ENCODE measurements at regions not wholly inside any gene's neighbourhood (a gene's known extent, or its start where the extent isn't known, plus 50 kb on each side); places are given as distances from the start of the nearest gene placed in this dataset.

GRCh38 chr5:155540000-155540595 lies 526.5 kb downstream of the KIF4B start:
- BruUV-seq (replicated peaks): no TSS peak
- TF ChIP-seq, protein P1, sequence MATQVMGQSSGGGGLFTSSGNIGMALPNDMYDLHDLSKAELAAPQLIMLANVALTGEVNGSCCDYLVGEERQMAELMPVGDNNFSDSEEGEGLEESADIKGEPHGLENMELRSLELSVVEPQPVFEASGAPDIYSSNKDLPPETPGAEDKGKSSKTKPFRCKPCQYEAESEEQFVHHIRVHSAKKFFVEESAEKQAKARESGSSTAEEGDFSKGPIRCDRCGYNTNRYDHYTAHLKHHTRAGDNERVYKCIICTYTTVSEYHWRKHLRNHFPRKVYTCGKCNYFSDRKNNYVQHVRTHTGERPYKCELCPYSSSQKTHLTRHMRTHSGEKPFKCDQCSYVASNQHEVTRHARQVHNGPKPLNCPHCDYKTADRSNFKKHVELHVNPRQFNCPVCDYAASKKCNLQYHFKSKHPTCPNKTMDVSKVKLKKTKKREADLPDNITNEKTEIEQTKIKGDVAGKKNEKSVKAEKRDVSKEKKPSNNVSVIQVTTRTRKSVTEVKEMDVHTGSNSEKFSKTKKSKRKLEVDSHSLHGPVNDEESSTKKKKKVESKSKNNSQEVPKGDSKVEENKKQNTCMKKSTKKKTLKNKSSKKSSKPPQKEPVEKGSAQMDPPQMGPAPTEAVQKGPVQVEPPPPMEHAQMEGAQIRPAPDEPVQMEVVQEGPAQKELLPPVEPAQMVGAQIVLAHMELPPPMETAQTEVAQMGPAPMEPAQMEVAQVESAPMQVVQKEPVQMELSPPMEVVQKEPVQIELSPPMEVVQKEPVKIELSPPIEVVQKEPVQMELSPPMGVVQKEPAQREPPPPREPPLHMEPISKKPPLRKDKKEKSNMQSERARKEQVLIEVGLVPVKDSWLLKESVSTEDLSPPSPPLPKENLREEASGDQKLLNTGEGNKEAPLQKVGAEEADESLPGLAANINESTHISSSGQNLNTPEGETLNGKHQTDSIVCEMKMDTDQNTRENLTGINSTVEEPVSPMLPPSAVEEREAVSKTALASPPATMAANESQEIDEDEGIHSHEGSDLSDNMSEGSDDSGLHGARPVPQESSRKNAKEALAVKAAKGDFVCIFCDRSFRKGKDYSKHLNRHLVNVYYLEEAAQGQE (IDR thresholded peaks at IDR 0.05; ENCODE audit: insufficient read depth in 1 of 2, low read depth in 2 of 2, low read length in 1 of 2): no peak
- TF ChIP-seq TCF7L2 (IDR thresholded peaks at IDR 0.05; ENCODE audit: low read depth, low read length) (no peak), CTCF (IDR thresholded peaks at IDR 0.05) (no peak), SIN3A (IDR thresholded peaks at IDR 0.05; ENCODE audit: borderline replicate concordance, insufficient read depth, low read depth, low read length) (no peak), POLR2AphosphoS5 (IDR thresholded peaks at IDR 0.05; ENCODE audit: low read depth, low read length) (no peak)
- Histone ChIP-seq H3K27ac (ENCODE audit: low read length) (no peak overlapping the region), H3K27me3 (ENCODE audit: control insufficient read depth, insufficient read depth, low read length) (no peaks in the 10 kb centered on the region; the same call in 1 of the 2 replicates), H3K36me3 (ENCODE audit: control insufficient read depth, insufficient read depth, low read length) (no peaks in the 10 kb centered on the region), H3K9me3 (ENCODE audit: control insufficient read depth, insufficient read depth, low read depth, low read length) (no peaks in the 10 kb centered on the region), H3K4me1 (ENCODE audit: control insufficient read depth, insufficient read depth, low read length) (no peaks in the 10 kb centered on the region), H3K4me3 (ENCODE audit: low read depth in 2 of 2, low read length in 2 of 2) (no peak overlapping the region)
- intact Hi-C loops (cut with micrococcal nuclease; ENCODE audit: unreplicated experiment): no loop called here
- ChIA-PET CTCF (no interaction called here), POLR2A (no interaction called here)
- DNase-seq (ENCODE audit: low read depth, low spot score) (no peak), ATAC-seq (no peak)
- in situ Hi-C loops (cut with HindIII; ENCODE audit: low pct_unique_long_range_greater_than_20kb, low sequenced_read_pairs): no loop called here

GRCh38 chr5:155546075-155546474 lies 532.5 kb downstream of the KIF4B start:
- BruUV-seq (replicated peaks): no TSS peak

More at GRCh38 chr5:155546075-155546474, 532.5 kb downstream of the KIF4B start:
- no peak overlapping the region for H3K4me3 ChIP-seq (ENCODE audit: low read depth in 2 of 2, low read length in 2 of 2)
- H3K36me3 ChIP-seq (ENCODE audit: control insufficient read depth, insufficient read depth, low read length): no peaks in the 10 kb centered on the region
- H3K4me1 ChIP-seq (ENCODE audit: control insufficient read depth, insufficient read depth, low read length): no peaks in the 10 kb centered on the region
- ChIA-PET CTCF (no interaction called here), POLR2A (no interaction called here)
- intact Hi-C loops (cut with micrococcal nuclease; ENCODE audit: unreplicated experiment) (no loop called here), in situ Hi-C loops (cut with HindIII; ENCODE audit: low pct_unique_long_range_greater_than_20kb, low sequenced_read_pairs) (no loop called here)
- no peak for DNase-seq (ENCODE audit: low read depth, low spot score)
- no peak for ATAC-seq
- H3K27me3 ChIP-seq (ENCODE audit: control insufficient read depth, insufficient read depth, low read length): no peaks in the 10 kb centered on the region
- no peak overlapping the region for H3K27ac ChIP-seq (ENCODE audit: low read length)
- no peaks in the 10 kb centered on the region for H3K9me3 ChIP-seq (ENCODE audit: control insufficient read depth, insufficient read depth, low read depth, low read length)
- TF ChIP-seq CTCF (IDR thresholded peaks at IDR 0.05) (no peak), POLR2AphosphoS5 (IDR thresholded peaks at IDR 0.05; ENCODE audit: low read depth, low read length) (no peak), SIN3A (IDR thresholded peaks at IDR 0.05; ENCODE audit: borderline replicate concordance, insufficient read depth, low read depth, low read length) (no peak), TCF7L2 (IDR thresholded peaks at IDR 0.05; ENCODE audit: low read depth, low read length) (no peak)
- TF ChIP-seq, protein P1 (IDR thresholded peaks at IDR 0.05; ENCODE audit: insufficient read depth in 1 of 2, low read depth in 2 of 2, low read length in 1 of 2): no peak
